GM19397 (cell line): ENCODE measurements at regions not wholly inside any gene's neighbourhood (a gene's known extent, or its start where the extent isn't known, plus 50 kb on each side); places are given as distances from the start of the nearest gene placed in this dataset.
"Not testable (repeated sequence)": the region's sequence is repeated elsewhere in the genome, so short reads cannot be mapped to it uniquely, and the experiment has no call there.

Source experiments
- ATAC-seq: cut with Tn5 transposase; IDR thresholded peaks from one replicate; pipeline ENCODE4 v1.9.1; 2021; ENCODE audit warnings: mild to moderate bottlenecking, moderate library complexity; ENCODE audit not compliant: unreplicated experiment

DNA sequence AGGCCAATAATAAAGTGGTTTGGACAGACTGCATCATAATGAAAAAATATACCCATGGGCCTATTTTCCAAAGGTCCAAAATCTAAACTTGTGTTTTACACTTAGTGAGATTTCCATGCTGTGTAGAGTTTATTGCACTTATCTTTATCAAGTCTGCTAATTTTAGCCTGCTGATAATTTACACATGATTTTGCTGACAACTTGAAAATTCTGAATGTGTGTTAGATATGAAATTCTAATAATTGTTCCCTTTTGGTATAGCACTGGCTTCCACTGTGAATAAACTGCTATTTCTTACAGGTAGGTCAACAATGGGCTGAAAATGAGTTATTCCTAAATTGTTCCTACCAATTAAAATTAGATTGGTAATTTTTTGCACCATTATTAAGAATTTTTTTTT is 589.1 kb upstream of the ANO3 start:
- no peak for ATAC-seq

DNA sequence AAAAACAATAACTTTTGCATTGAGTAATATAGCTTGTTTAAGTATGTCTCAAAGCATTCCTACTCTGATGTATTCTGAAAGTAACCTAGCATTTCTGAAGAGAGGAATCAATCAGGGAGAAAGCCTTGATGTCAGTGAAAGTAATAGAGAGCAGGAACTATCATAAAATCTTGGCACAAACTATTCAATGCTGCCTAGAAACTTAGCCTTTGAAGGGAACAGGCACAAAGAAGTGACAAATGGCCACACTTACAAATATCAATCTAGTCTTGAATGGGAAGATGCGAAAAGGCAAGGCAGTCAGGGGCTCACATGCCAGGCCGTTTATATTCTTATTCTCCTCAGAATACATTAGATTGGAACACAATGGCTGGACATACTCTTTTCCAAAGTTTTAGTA is 576.5 kb upstream of the ANO3 start:
- no peak for ATAC-seq

DNA sequence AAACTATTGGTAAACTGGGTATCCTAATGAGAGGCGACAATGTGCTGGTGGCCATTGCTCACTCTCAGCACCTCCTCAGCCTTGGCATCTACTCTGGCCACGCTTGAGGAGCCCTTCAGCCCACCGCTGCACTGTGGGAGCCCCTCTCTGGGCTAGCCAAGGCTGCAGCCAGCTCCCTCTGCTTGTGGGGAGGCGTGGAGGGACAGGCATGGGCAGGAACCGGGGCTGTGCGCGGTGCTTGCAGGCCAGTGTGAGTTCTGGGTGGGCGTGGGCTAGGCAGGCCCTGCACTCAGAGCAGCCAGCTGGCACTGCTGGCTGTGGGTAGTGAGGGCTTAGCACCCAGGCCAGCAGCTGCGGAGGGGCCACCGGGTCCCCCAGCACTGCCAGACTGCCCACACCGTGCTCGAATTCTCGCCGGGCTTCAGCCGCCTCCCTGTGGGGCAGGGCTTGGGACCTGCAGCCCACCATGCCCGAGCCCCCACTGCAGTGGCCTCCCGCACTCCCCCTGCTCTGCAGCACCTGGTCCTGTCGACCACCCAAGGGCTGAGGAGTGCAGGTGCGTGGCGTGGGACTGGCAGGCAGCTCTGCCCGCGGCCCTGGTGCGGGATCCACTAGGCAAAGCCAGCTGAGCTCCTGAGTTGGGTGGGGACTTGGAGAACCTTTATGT is 575.9 kb upstream of the ANO3 start:
- no peak for ATAC-seq

DNA sequence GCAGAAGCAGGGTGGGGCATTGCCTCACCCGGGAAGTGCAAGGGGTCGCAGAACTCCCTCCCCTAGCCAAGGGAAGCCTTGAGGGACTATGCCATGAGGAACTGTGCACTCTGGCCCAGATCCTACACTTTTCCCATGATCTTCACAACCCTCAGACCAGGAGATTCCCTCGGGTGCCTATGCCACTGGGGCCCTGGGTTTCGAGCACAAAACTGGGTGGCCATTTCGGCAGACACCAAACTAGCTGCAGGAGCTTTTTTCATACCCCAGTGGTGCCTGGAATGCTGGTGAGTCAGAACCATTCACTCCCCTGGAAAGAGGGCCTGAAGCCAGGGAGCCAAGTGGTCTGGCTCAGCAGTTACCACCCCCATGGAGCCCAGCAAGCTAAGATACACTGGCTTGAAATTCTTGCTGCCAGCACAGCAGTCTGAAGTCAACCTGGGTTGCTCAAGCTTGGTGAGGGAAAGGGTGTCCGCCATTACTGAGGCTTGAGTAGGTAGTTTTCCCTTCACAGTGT is 573.7 kb upstream of the ANO3 start:
- no peak for ATAC-seq

DNA sequence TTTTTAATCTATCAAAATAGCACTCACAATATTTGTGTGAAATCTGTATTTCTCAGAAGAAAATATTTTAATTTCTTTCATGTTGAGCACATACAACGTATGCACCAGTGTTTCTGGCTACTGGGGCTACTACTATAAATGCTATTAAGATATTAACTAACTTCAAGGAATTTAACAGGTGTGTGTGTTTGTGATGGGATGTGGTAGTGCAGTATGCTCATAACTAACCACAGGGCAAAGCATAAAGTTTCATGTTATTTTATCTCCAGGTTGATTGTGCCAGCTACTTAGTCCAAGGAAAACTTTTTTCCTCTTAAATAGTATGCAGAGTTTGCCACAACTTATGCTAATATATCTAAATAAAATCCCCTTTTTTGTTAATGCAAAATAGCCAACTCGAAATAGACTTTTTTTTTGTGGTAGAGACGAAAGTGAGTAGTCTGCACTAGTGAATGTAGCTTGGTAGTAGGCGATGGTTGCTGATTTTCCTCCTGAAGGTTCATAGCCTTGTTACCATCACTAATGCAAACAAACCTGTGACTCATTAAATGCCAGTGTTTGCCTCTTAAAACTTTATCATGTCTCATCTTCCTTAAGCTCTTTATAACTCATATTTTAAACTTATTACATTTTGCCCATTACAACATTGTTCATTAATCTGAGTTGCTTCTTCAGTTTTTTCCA is 565.5 kb upstream of the ANO3 start:
- no peak for ATAC-seq

DNA sequence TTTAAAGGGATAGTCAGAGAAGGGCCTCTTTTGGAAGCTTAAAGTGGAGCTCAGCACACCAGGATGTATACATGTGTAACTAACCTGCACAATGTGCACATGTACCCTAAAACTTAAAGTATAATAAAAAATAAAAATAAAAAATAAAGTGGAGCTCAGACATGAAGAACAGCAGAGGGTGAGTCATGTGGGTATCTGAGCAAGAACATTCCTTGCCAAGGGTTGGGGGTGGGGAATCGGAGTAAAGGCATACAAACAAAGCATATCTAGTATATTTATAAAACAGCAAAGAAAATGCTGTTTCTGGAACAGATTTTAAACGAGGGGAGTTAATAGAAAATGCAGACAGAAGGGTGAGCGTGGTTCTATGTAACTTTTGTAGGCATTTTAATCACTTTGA is 562.6 kb upstream of the ANO3 start:
- no peak for ATAC-seq

DNA sequence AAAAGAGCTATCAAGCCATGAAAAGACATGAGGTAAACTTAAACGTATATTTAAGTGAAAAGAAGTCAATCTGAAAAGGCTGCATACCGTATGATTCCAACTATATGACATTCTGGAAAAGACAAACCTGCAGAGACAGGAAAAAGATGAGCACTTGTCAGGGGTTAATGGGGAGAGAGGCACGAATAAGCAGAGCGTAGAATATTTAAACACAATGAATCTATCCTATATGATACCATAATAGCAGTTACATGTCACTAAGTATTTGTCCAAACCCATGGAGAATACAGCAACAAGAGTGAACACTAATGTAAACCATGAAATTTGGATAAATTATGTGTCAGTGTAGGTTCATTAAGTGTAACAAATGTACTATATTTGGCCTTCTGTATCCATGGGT is 560.3 kb upstream of the ANO3 start:
- no peak for ATAC-seq

DNA sequence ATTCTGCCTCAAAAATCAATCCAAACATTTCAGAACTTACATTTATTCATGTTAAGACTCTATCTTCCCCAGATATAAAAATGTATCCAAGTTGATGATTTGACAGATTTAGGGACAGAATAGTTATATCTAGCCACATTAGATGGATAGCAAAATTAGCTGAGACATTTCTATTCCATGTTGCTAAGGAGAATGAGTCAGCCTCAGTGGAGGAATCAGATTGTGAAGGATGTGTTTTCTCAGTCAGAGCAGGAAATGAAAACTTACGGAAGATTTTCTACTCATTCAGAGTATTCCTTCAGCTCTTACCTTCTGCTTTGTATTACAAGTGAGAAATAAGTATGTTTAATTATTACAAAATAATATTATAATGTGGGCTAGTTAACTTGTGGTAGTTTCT is 556.3 kb upstream of the ANO3 start:
- ATAC-seq = no peak

DNA sequence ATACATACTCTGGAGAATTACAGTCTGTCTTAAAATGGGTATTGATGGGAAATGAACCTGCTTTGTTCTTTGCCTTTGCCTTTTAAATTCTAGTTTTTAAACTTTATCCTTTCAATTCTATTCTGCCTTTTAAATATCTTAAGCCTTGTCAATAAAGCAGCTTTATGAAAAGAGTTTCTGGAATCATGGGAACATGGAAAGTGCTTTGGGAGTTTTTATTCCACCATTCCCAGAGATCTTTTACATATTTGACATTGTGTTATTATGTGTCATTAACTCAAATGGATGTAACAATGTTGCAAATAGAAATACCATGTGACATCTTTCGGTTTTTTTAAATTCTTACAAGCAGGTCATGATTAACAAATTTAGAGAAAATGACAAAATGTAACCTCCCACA is 555.7 kb upstream of the ANO3 start:
- no peak for ATAC-seq

DNA sequence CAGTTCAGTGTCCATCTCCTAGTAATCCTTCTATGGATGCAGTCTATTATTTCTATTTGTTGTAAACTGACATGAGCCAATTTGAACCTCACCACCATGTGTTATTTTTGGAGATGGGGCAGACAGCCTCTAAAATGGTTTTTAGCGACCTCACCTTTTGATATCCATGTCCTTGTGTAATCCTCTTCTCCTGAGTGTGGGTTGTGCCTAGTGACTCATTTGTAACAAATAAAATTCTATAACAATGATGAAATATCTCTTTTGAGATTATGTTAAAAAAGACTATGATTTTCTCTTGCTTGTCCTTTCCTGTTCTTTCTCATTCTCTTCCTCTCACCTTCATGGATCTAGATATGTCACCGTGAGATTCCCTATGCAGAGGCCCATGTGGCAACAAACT is 554.6 kb upstream of the ANO3 start:
- no peak for ATAC-seq

DNA sequence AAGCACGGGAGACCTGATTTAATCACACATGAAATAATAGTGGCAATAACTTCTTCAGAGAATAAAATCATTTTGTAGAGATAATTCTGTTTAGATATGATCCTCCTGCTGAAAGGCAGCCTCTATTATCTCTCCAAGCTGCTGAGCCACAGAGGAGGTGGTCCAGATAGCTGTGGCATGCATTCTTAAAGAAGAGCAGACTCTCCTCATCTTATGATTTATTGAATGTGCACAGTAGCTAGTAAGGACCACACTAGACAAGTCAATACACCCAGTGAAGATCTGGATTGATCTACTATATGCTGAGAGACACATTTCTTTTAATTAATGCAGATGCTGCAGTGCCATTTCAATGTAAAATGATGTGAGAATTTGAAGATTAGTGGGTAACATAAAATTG is 552.9 kb upstream of the ANO3 start:
- ATAC-seq = no peak

DNA sequence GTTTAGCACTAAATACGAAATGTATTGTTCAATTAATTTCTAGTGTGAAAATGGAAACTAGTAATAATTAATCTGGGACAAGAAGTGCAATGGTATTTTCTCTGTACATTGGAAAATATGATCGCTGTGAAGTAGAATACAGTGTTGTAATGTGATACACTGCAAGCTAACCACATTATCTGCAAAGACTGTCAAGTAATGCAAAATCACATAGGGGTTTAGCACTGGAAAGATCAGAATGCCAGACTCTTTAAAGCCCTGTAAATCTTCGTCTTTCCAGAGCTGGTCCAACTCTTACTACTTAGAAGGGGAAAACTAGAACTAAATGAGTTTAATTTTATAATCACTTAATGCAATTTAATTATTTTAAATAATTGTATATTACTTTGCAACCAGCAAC is 544.5 kb upstream of the ANO3 start:
- ATAC-seq = no peak

DNA sequence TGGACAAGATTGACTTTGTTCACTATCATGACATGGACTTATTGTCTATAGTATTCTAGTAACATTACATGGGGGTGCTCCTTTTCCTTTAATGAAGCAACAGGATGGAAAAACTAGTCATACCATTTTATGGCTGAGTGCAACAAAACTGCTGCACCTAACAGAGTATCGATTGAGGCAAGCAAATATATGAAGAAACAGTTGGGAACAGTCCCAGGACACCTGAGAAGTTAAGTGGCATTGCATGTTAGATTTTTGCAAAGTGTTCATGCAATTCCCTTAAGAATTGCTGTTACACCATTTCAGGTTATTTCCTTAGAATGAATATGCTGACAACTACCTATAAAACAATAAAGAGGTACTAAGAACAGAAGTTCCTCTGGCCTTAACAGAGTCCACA is 541.5 kb upstream of the ANO3 start:
- ATAC-seq = no peak

DNA sequence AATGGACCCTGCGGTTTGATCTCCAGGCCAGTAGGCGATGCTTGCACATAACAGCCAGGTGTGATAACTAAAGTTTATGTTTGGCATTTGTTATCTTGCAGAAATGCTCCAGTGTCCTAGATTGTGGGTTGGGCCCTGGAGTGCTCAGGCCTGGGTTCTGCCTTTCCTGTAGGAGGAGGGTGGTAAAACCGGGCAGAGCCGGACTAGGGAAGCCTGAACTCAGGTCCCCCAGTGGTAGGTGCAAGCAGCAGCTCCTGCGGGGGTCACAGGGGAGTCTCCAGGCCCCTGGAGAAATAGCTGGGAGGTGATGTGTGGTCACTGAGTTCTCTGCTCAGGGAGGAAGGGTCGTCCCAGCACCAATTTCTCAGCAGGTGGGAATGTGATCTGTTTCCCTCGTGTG is 538.3 kb upstream of the ANO3 start:
- ATAC-seq = no peak

DNA sequence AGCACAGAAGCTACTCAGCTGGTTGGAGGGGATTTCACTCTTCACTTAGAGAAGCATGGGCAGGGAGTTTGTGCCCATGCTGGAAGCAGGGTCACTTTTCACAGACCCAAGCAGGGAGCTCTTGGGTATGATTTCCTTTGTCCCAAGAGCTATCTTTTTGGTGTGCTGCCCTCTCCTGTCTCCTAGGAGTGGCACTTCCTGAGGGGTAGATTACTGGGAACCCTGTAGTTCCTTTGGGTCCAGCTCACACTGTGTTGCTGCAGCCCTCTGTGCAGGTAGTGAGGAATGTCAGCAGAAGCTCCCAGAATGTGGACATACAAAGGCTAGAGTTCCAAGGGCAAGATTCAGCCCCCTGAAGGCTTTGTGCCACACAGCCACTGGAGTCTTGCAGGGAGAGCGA is 537.1 kb upstream of the ANO3 start:
- no peak for ATAC-seq

DNA sequence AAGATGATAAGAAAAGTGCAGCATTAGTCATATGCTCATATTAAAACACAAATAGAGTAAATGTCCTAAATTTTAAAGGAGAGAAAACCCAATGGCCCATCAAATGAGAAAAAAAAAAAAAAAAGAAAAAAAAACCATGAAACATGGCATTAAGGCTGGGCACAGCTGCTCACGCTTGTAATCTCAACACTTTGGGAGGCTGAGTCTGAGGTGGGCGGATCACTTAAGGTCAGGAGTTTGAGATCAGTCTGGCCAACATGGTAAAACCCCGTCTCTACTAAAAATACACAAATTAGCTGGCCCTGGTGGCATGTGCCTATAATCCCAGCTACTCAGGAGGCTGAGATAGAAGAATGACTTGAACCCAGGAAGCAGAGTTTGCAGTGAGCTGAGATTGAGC is 515.5 kb upstream of the ANO3 start:
- ATAC-seq = no peak

DNA sequence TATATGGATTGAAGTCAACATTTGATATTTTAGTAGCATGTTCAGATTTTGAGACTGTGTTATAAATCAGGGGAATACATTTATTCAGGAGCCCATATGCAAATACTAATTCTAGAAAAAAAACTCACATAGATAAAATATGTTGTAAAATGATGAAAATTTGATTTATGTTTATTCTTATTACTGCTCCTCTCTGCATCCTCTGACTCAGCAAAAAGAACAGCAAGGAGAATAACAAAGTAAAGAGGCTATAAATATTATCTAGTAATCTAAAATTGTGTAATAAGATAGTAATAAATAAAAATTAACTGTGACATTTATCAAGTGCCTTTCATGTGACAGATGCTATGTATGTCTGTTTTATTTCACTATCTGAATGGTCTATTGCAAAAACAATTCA is 507.2 kb upstream of the ANO3 start:
- ATAC-seq = no peak

DNA sequence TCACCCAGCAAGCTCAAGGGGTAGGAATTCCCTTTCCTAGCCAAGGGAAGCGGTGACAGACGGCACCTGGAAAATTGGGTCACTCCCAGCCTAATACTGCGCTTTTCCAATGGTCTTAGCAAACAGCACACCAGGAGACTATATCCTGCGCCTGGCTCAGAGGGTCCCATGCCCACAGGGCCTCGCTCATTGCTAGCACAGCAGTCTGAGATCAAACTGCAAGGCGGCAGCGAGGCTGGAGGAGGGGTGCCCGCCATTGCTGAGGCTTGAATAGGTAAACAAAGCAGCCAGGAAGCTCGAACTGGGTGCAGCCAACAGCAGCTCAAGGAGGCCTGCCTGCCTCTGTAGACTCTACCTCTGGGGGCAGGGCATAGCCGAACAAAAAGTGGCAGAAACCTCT is 500.4 kb upstream of the ANO3 start:
- ATAC-seq = not testable (repeated sequence)

DNA sequence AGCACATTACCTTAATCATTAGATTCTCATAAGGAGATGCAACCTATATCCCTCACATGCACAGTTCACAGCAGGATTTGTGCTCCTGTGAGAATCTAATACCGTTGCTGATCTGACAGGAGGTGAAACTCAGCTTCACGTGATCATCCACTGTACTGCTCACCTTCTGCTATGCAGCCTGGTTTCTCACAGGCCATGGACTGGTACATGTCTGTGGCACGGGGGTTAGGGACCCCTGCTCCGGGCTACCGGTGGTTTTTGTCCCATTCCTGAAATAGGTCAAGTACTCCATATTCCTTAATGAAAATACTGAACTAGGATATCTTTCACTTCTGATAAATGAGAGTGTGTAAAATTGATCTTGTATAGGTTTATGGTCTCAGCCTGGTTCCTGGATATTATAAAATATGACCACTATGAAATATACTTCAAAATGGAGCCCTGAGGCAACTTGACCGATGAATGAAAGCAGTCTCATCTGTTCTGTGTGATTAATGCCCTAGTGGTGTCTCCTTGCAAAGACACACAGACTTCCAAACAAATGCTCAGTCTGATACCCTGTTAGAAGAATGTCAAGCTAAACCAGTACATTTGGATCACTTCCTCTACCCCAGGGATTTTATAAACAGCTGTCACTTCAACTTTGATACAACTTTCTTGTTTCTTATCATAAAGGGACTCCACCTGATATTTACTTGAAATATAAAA is 492.9 kb upstream of the ANO3 start:
- no peak for ATAC-seq

DNA sequence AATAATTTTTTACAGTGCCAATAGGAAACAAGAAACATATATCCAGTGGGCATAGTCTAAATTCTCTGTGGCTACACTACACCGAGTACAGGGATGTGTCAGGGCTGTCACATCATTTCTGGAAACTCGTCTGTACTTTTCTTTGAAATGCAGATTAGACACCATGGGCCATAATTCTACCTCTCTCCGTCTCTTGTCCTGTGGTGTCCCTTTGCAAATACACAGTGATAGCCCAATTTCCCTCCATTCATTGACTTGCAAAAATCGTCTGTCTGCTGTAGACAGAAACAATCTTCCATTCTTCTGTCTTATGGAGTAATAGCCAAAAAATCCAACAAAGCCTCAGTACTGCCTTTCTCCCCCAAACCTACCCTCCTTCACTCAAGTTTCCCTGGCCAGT is 487.1 kb upstream of the ANO3 start:
- ATAC-seq = no peak

DNA sequence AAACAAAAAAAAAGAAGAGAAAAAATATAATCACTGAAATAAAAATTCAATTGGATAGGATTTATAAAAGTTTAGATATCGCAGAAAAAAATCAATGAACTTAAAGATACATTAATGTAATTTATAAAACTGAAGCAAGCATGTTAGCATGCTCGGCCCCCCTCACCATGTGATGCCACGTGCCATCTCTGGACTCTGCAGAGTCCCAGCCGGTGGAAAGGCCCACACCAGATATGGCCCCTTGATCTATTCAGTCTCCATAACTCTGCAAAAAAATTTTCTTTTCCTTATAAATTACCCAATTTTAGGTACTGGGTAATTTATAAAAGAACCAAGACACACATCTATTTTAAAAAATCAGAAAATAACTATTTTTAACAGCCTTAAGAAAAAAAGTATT is 476.0 kb upstream of the ANO3 start:
- ATAC-seq = no peak

DNA sequence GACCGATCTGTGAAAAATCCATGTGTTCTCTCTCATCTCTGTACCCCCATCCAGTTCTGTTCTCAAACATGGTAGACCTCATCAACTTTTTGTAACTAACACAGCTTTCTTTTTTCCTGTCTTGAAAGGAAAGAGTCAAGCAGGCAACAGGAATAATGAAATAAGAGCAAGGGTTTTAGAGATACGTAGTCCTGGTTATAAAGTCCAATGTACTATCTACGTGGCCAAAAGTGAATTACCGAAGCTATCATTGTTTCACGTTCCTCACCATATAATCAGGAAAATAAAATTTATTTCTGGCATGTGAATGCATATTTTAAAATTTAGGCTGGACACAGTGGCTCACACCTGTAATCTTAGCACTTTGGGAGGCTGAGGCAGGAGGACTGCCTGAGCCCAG is 472.2 kb upstream of the ANO3 start:
- ATAC-seq = no peak
